Thyroid gland (tissue), 4 donors: ENCODE measurements at regions not wholly inside any gene's neighbourhood (a gene's known extent, or its start where the extent isn't known, plus 50 kb on each side); places are given as distances from the start of the nearest gene placed in this dataset.

Experiments
- CTCF ChIP-seq, 6 experiments: fragments of 200-600 bp in 3 of 6; fragments of 450-650 bp in 3 of 6; sonication (generic) in 3 of 6; IDR thresholded peaks; one replicate each; pipeline ENCODE4 v1.5.1; 2016 to 2019; ENCODE audit warnings: antibody characterized with exemption in 6 of 6, mild to moderate bottlenecking in 2 of 6, inconsistent platforms in 1 of 6, moderate library complexity in 1 of 6
- POLR2A ChIP-seq, 2 donors: fragments of 450-650 bp; IDR thresholded peaks; one replicate each; pipeline ENCODE4 v1.6.1; 2017; ENCODE audit warnings: antibody characterized with exemption in 2 of 2, mild to moderate bottlenecking in 2 of 2, moderate library complexity in 1 of 2

- TF ChIP-seq CTCF (IDR thresholded peaks at IDR 0.05) (no peak), POLR2A (IDR thresholded peaks at IDR 0.05) (no peak)
Observed at GRCh38 chr1:78829644-78830043, 176.9 kb downstream of the ADGRL4 start.
